ENCODE measurements at regions not wholly inside any gene's neighbourhood (a gene's known extent, or its start where the extent isn't known, plus 50 kb on each side); places are given as distances from the start of the nearest gene placed in this dataset.

DNA sequence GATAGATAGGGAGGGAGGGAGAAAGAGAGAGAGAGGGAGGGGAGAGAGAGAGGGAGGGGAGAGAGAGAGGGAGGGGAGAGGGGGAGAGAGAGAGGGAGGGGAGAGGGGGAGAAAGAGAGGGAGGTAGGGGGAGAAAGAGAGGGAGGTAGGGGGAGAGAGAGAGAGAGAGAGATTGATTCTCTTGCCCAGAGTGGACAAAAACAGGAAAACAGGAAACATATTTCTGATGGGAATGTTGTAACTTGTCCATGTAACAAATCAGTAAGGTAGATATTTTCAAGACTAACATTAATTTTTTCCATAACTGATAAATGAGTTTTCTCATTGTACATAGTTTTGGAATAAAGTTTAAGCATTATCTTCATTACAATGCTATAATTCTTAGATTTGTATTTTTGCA lies 811.7 kb upstream of the GRAMD2B start:
- no peak overlapping the region for H3K4me3 Mint-ChIP-seq
- no peak for ATAC-seq (ENCODE audit: low read depth in 2 of 2)
- H3K9me3 ChIP-seq (ENCODE audit: control insufficient read depth in 2 of 2, low read length in 2 of 2) = no peaks in the 10 kb centered on the region
- H3K27ac Mint-ChIP-seq = no peak overlapping the region
- H3K27me3 ChIP-seq (ENCODE audit: control insufficient read depth, insufficient read depth, low read length) = no peaks in the 10 kb centered on the region
- H3K4me1 ChIP-seq (ENCODE audit: control insufficient read depth, insufficient read depth, low read length, poor library complexity, severe bottlenecking) = no peaks in the 10 kb centered on the region
- H3K9me3 Mint-ChIP-seq = peaks cover 2 to 17% (median 3%) of the 10 kb centered on the region in 7 donors
- no peak overlapping the region for H3K4me3 ChIP-seq (ENCODE audit: low read depth, low read length)
- no peaks in the 10 kb centered on the region for H3K4me1 Mint-ChIP-seq
- no peak for DNase-seq
- no peaks in the 10 kb centered on the region for H3K36me3 Mint-ChIP-seq
- H3K27ac ChIP-seq (ENCODE audit: insufficient read depth, low read length, poor library complexity, severe bottlenecking) = no peak overlapping the region
- H3K27me3 Mint-ChIP-seq = no peaks in the 10 kb centered on the region
- no peaks in the 10 kb centered on the region for H3K36me3 ChIP-seq (ENCODE audit: control insufficient read depth, insufficient read depth, low read length)

DNA sequence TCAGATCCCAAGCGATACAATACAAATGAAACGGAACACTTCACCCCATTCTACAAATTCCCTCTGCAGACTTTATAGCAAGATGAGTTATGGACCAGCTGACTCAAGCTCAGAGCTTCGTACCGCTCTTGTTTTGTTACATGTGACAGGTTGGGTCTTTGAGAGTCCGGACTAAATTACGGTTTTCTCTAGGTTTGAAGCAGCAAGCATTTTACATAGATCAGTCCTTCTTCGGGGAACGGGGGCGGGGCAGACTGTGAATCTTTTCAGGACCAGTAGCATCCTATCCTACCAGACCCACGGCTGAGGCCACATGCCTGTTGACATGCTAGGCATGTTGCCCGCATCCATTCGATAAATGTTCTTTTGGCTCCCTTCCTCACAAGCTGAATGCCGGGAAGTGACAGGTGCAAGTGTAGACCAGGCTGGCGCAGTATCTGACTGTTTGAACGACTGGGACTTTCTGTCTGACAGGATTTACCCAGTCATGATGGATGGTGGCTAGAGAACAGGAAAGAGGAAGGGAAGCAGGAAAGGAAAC lies 811.0 kb upstream of the GRAMD2B start:
- Histone ChIP-seq H3K27ac (ENCODE audit: insufficient read depth, low read length, poor library complexity, severe bottlenecking) (no peak overlapping the region), H3K4me1 (ENCODE audit: control insufficient read depth, insufficient read depth, low read length, poor library complexity, severe bottlenecking) (no peaks in the 10 kb centered on the region), H3K36me3 (ENCODE audit: control insufficient read depth, insufficient read depth, low read length) (no peaks in the 10 kb centered on the region), H3K9me3 (ENCODE audit: control insufficient read depth in 2 of 2, low read length in 2 of 2) (no peaks in the 10 kb centered on the region), H3K4me3 (ENCODE audit: low read depth, low read length) (no peak overlapping the region), H3K27me3 (ENCODE audit: control insufficient read depth, insufficient read depth, low read length) (no peaks in the 10 kb centered on the region)
- no peaks in the 10 kb centered on the region for H3K4me1 Mint-ChIP-seq
- H3K27ac Mint-ChIP-seq = no peak overlapping the region
- no peak for DNase-seq
- ATAC-seq (ENCODE audit: low read depth in 2 of 2) = no peak
- H3K4me3 Mint-ChIP-seq = no peak overlapping the region
- H3K9me3 Mint-ChIP-seq = peaks cover 0 to 11% (median 2%) of the 10 kb centered on the region in 7 donors
- H3K36me3 Mint-ChIP-seq = no peaks in the 10 kb centered on the region
- H3K27me3 Mint-ChIP-seq = no peaks in the 10 kb centered on the region

DNA sequence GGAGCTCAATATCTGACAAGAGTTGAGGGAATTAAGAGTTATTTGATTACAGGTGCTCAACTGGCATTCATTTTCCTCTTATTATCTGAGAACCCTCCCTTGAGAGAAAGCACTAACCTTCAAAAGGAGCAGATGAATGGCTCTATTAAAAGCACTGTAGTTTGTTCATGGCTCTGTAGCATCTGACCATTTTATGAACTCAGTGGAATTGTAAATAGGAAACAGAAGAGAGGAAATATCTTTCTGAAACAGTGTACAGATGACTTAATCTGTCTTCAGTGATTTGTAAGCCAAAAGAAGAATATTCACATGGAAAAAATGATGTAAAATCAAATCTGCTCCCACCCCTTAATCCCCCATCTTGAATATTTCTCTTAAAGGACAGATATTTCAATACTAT lies 810.4 kb upstream of the GRAMD2B start:
- Histone ChIP-seq H3K4me3 (ENCODE audit: low read depth, low read length) (no peak overlapping the region), H3K4me1 (ENCODE audit: control insufficient read depth, insufficient read depth, low read length, poor library complexity, severe bottlenecking) (no peaks in the 10 kb centered on the region), H3K9me3 (ENCODE audit: control insufficient read depth in 2 of 2, low read length in 2 of 2) (no peaks in the 10 kb centered on the region), H3K27me3 (ENCODE audit: control insufficient read depth, insufficient read depth, low read length) (no peaks in the 10 kb centered on the region), H3K36me3 (ENCODE audit: control insufficient read depth, insufficient read depth, low read length) (no peaks in the 10 kb centered on the region), H3K27ac (ENCODE audit: insufficient read depth, low read length, poor library complexity, severe bottlenecking) (no peak overlapping the region)
- no peak for DNase-seq
- Mint-ChIP-seq H3K27ac (no peak overlapping the region), H3K4me1 (no peaks in the 10 kb centered on the region), H3K27me3 (no peaks in the 10 kb centered on the region), H3K4me3 (no peak overlapping the region), H3K9me3 (peaks cover 0 to 11% (median 2%) of the 10 kb centered on the region in 7 donors), H3K36me3 (no peaks in the 10 kb centered on the region)
- no peak for ATAC-seq (ENCODE audit: low read depth in 2 of 2)

DNA sequence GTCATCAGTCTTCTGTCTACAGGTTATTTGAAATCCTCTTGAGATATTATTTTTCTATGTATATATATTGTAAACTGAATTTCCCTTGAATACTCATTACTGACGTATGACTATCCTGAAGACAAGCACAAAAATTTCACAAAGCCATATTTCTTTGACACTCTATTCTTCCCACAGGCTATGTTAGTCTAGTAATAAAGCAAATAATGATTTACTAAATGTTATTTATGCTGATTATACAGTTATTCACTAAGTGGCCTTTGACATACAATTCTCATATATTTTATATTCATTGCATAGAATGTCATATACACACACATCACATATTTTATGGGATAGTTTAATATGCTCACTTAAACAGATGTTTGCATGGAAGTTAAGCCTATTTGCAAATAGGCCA lies 793.0 kb upstream of the GRAMD2B start:
- no peaks in the 10 kb centered on the region for H3K4me1 Mint-ChIP-seq
- Histone ChIP-seq H3K36me3 (ENCODE audit: control insufficient read depth, insufficient read depth, low read length) (no peaks in the 10 kb centered on the region), H3K27me3 (ENCODE audit: control insufficient read depth, insufficient read depth, low read length) (no peaks in the 10 kb centered on the region), H3K27ac (ENCODE audit: insufficient read depth, low read length, poor library complexity, severe bottlenecking) (no peak overlapping the region), H3K4me1 (ENCODE audit: control insufficient read depth, insufficient read depth, low read length, poor library complexity, severe bottlenecking) (no peaks in the 10 kb centered on the region), H3K4me3 (ENCODE audit: low read depth, low read length) (no peak overlapping the region), H3K9me3 (ENCODE audit: control insufficient read depth in 2 of 2, low read length in 2 of 2) (no peaks in the 10 kb centered on the region)
- ATAC-seq (ENCODE audit: low read depth in 2 of 2) (no peak), DNase-seq (no peak)
- no peaks in the 10 kb centered on the region for H3K27me3 Mint-ChIP-seq
- H3K27ac Mint-ChIP-seq = no peak overlapping the region
- H3K36me3 Mint-ChIP-seq = no peaks in the 10 kb centered on the region
- no peak overlapping the region for H3K4me3 Mint-ChIP-seq
- H3K9me3 Mint-ChIP-seq = peaks cover 0 to 13% (median 4%) of the 10 kb centered on the region in 7 donors

DNA sequence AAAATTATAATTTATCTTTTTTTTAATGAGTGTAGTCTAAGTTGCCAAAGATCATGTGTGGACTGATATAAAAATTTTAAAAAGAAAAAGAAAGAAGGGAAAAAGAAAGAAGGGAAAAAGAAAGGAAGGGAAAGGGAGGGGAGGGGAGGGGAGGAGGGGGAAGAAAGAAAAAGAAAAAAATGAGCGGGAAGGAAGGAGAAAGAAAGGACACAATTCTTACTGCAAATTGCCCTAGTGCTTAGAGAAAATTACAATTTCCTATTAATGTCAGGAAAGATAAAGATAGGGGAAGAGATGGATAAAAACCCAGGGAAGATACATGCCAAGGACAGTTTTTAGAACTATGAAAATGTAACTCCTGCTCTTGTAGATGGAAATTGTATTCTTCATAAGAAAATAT lies 789.7 kb upstream of the GRAMD2B start:
- no peaks in the 10 kb centered on the region for H3K27me3 ChIP-seq (ENCODE audit: control insufficient read depth, insufficient read depth, low read length)
- no peak overlapping the region for H3K27ac Mint-ChIP-seq
- DNase-seq (no peak), ATAC-seq (ENCODE audit: low read depth in 2 of 2) (no peak)
- peaks cover 0 to 23% (median 3%) of the 10 kb centered on the region in 7 donors for H3K9me3 Mint-ChIP-seq
- no peaks in the 10 kb centered on the region for H3K36me3 ChIP-seq (ENCODE audit: control insufficient read depth, insufficient read depth, low read length)
- no peaks in the 10 kb centered on the region for H3K4me1 ChIP-seq (ENCODE audit: control insufficient read depth, insufficient read depth, low read length, poor library complexity, severe bottlenecking)
- H3K4me3 ChIP-seq (ENCODE audit: low read depth, low read length) = no peak overlapping the region
- no peaks in the 10 kb centered on the region for H3K27me3 Mint-ChIP-seq
- H3K36me3 Mint-ChIP-seq = no peaks in the 10 kb centered on the region
- H3K27ac ChIP-seq (ENCODE audit: insufficient read depth, low read length, poor library complexity, severe bottlenecking) = no peak overlapping the region
- no peak overlapping the region for H3K4me3 Mint-ChIP-seq
- H3K4me1 Mint-ChIP-seq = no peaks in the 10 kb centered on the region
- H3K9me3 ChIP-seq (ENCODE audit: control insufficient read depth in 2 of 2, low read length in 2 of 2) = no peaks in the 10 kb centered on the region

DNA sequence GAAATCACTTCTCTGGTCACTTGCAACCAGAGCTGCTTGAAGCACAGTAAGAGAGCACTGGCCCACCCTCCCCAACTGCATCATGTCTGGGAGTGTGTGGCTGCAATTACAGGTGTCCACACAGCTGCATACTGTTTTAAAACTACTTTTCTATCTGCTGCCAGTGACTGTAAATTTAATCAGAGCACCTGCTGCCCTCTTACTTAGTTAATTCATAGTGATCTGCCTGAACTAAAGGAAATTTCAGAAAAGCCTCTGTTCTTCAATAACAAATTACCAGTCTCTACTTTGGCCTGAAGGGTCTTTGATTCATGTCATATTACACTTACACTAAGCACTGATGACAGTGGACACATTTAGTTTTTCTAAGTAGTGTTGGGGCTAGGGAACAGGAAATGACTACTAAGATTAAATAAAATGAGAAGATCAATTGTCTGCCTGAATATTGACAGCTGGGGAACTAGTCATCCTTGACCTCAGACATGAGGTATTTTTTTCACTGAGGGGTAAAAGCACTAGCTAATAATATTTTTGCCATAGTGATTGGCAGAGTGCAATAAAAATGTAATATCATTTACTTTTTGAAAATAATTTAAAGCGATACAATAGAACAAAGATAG lies 788.9 kb upstream of the GRAMD2B start:
- H3K27me3 ChIP-seq (ENCODE audit: control insufficient read depth, insufficient read depth, low read length) = no peaks in the 10 kb centered on the region
- Mint-ChIP-seq H3K4me1 (no peaks in the 10 kb centered on the region), H3K27ac (no peak overlapping the region), H3K4me3 (no peak overlapping the region), H3K9me3 (peaks cover 0 to 17% (median 3%) of the 10 kb centered on the region in 7 donors), H3K27me3 (no peaks in the 10 kb centered on the region), H3K36me3 (no peaks in the 10 kb centered on the region)
- no peaks in the 10 kb centered on the region for H3K4me1 ChIP-seq (ENCODE audit: control insufficient read depth, insufficient read depth, low read length, poor library complexity, severe bottlenecking)
- H3K9me3 ChIP-seq (ENCODE audit: control insufficient read depth in 2 of 2, low read length in 2 of 2) = no peaks in the 10 kb centered on the region
- H3K36me3 ChIP-seq (ENCODE audit: control insufficient read depth, insufficient read depth, low read length) = no peaks in the 10 kb centered on the region
- H3K4me3 ChIP-seq (ENCODE audit: low read depth, low read length) = no peak overlapping the region
- ATAC-seq (ENCODE audit: low read depth in 2 of 2) (no peak), DNase-seq (no peak)
- H3K27ac ChIP-seq (ENCODE audit: insufficient read depth, low read length, poor library complexity, severe bottlenecking) = no peak overlapping the region

DNA sequence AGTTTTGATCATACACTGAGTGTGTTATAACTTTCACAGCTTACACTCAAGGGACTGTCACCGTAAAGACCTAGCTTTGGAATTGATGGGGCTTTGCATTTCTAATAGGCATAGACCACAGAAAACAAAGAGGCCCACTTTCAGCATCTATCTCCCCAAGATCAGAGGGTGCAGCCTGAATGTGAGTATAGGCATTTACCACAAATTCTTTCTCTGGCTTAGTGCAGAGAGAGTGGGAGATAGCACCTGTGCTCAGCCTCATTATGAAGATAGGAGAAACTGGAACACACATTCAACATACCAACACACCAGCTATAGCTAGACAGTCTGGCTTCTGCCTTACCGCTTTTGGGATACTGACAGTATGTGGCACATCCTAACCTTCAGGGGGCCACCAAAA lies 783.4 kb upstream of the GRAMD2B start:
- Mint-ChIP-seq H3K4me3 (no peak overlapping the region), H3K36me3 (no peaks in the 10 kb centered on the region), H3K9me3 (peaks cover 0 to 33% (median 12%) of the 10 kb centered on the region in 7 donors), H3K27me3 (no peaks in the 10 kb centered on the region), H3K4me1 (no peaks in the 10 kb centered on the region), H3K27ac (no peak overlapping the region)
- DNase-seq (no peak), ATAC-seq (ENCODE audit: low read depth in 2 of 2) (no peak)
- Histone ChIP-seq H3K9me3 (ENCODE audit: control insufficient read depth in 2 of 2, low read length in 2 of 2) (peaks cover 0 to 2% of the 10 kb centered on the region in 2 experiments), H3K4me1 (ENCODE audit: control insufficient read depth, insufficient read depth, low read length, poor library complexity, severe bottlenecking) (no peaks in the 10 kb centered on the region), H3K36me3 (ENCODE audit: control insufficient read depth, insufficient read depth, low read length) (no peaks in the 10 kb centered on the region), H3K27ac (ENCODE audit: insufficient read depth, low read length, poor library complexity, severe bottlenecking) (no peak overlapping the region), H3K4me3 (ENCODE audit: low read depth, low read length) (no peak overlapping the region), H3K27me3 (ENCODE audit: control insufficient read depth, insufficient read depth, low read length) (no peaks in the 10 kb centered on the region)

DNA sequence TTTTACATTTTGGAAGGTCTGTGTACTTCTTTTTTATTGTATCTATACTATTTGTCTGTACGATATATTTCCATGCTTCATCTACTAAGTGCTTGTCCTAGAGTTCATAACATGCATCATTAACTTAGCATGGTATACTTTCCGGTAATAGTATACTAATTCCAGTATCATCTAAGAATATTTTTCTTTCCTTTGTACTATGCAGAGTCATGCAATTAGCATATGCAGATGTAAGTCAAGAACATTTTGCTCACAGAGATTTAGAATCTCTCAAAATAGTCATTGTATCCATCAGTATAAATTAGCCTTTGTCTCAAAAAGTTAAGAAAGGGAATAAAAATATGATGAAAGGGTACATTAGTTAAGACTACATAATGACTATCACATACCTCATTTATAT lies 770.4 kb upstream of the GRAMD2B start:
- Mint-ChIP-seq H3K27me3 (no peaks in the 10 kb centered on the region), H3K9me3 (peaks cover 1 to 30% (median 4%) of the 10 kb centered on the region in 7 donors), H3K4me3 (no peak overlapping the region), H3K36me3 (no peaks in the 10 kb centered on the region), H3K4me1 (no peaks in the 10 kb centered on the region), H3K27ac (no peak overlapping the region)
- Histone ChIP-seq H3K27ac (ENCODE audit: insufficient read depth, low read length, poor library complexity, severe bottlenecking) (no peak overlapping the region), H3K27me3 (ENCODE audit: control insufficient read depth, insufficient read depth, low read length) (no peaks in the 10 kb centered on the region), H3K36me3 (ENCODE audit: control insufficient read depth, insufficient read depth, low read length) (no peaks in the 10 kb centered on the region), H3K4me3 (ENCODE audit: low read depth, low read length) (no peak overlapping the region), H3K4me1 (ENCODE audit: control insufficient read depth, insufficient read depth, low read length, poor library complexity, severe bottlenecking) (no peaks in the 10 kb centered on the region), H3K9me3 (ENCODE audit: control insufficient read depth in 2 of 2, low read length in 2 of 2) (no peaks in the 10 kb centered on the region)
- DNase-seq = no peak
- ATAC-seq (ENCODE audit: low read depth in 2 of 2) = no peak
